GM23248 (cell line): ENCODE measurements at regions not wholly inside any gene's neighbourhood (a gene's known extent, or its start where the extent isn't known, plus 50 kb on each side); places are given as distances from the start of the nearest gene placed in this dataset.

Source experiments
- EZH2 ChIP-seq: fragments of 200-600 bp; sonication (generic); IDR thresholded peaks from 2 replicates; pipeline ENCODE4 v1.6.1; 2018; ENCODE audit warnings: antibody characterized with exemption, mild to moderate bottlenecking; ENCODE audit not compliant: insufficient read depth, poor library complexity, severe bottlenecking
- EZH2phosphoT487 ChIP-seq: fragments of 200-600 bp; sonication (generic); IDR thresholded peaks from 2 replicates; pipeline ENCODE4 v1.6.1; 2018; ENCODE audit warnings: antibody characterized with exemption, moderate library complexity, mild to moderate bottlenecking, low read depth; ENCODE audit not compliant: insufficient read depth

DNA sequence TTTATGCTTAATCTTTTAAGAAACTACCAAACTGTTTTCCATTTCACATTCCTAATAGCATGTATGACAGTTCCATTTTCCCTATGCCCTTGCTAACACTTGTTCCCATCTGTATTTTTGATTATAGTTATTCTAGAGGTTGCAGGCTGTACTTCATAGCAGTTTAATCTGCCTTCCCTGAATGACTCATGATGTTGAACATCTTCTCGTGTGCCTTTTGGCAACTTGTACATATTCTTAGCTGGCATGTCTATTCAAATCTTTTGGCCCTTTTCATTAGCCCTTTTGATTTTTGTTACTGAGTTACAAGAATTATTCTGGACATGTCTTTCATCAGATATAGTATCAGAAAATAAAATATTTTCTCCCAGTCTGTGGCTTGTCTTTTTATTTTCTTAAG, 320.3 kb downstream of the DIRAS2 start:
- no peak for TF ChIP-seq EZH2phosphoT487
- no peak for TF ChIP-seq EZH2
